ENCODE measurements at regions not wholly inside any gene's neighbourhood (a gene's known extent, or its start where the extent isn't known, plus 50 kb on each side); places are given as distances from the start of the nearest gene placed in this dataset.
"Not testable (repeated sequence)": the region's sequence is repeated elsewhere in the genome, so short reads cannot be mapped to it uniquely, and the experiment has no call there.

DNA sequence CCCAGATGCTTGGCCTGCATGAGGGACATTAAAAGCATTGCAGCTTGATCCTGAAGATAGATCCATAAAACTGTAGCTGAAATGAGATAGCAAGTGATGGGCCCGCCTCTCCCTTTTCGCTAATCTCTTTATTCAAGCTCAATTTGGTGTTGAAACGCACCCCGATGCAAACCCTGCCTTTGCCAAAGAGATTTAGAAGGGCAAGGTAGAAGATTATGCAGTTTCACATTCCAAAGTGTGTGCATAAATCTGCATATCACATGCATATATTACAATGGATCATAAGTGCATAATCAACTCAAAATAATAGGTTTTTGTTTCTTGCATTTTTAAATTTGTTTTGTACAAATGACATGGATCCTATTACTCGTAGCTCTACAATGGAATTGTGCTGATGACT lies 80.1 kb upstream of the SHANK2 start:
- DNase-seq (ENCODE audit: low read depth) = no peak

DNA sequence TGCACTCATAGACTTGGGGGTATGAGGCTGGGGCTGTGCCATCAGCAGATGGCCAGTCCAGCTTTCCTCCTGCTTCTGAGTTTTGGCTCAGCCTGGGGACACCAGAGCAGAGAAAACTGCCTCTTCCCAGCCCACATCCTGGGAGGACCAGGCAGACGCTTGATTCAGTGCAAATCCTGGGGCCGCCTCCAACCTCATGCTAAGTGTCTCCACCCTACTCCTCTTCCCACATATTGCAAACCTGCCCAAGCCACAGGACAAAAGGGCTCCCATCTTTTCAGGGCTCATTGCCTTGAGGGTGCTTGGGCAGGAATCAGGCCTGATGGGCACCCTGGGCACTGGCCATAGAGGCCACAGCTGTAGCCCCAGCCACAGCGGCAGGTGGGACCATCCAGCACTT lies 79.7 kb upstream of the SHANK2 start:
- DNase-seq (ENCODE audit: low read depth) = no peak

DNA sequence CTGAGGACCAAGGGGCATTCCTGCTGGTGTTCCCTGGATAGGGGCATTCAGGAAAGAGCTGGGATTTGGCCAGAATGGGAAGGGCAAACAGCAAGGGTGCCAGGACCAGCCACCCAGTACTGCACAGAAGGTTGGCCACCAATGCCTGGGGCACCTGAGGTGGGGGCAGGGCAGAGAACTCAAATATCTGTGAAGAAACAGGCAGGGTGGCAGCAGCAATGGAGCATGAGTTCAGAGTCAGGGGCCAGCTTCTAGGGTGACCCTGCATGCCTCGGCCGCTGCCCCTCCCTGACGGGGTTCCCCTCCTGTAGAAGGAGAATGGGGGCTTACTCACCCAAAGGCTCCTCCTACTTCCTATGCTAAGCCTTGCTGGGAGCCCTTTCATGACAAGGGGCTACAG lies 79.3 kb upstream of the SHANK2 start:
- DNase-seq (ENCODE audit: low read depth) = peak; percentile 33

DNA sequence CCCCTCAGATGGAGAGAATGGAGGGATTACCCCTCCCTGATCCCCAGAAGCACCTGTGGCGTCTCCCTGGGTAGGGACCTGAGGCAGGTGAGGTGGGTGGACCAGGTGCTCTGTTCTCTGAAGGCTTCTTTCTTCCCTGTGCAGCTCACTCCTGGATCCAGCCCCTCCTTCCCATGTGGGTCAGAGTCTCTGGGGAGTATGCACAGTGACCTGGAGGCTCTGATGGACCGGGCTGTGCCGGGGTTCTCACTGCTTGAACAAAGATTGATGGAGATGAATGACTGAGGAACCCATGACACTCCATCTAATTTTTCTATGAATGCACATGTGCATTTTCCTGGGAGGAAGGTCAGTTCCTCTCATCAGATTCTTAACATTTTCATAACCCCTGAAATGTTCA lies 78.6 kb upstream of the SHANK2 start:
- DNase-seq (ENCODE audit: low read depth) = no peak

DNA sequence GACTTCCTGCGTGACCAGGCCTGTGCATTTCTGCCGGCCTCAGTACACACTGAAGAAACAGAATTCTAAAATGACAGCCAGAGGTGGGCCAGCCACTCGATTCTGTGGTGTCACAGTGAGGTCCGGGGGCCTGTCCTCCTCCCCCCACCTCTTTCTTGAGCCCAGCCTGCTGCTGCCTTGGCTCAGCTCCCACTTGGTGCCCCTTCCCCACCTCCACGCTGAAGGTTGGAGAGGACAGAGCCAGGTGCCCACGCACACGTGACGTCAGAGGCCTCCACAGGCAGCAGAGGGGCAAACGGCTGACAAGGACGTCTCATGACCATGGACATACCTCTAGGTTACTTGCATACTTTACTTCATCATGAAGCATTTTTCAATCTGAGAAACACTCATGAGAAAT lies 78.0 kb upstream of the SHANK2 start:
- no peak for DNase-seq (ENCODE audit: low read depth)

DNA sequence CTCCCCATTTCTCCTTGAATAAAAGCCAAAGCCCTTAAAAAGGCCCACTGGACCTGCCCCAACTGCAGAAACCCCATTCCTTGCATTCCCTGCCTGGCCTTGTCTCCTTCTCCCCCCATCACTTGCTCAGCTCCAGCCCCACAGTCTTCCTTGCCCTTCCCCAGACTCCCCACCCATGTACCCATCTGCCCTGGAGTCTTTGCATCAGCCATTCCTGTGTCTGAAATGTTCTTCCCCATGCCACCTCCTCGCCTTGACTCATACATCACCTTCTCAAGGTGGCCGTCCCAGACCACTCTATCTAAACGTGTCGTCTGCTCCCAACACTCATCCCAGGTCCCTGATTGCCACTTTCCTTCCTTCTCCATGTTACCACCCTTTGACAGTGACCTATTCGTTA lies 77.4 kb upstream of the SHANK2 start:
- no peak for DNase-seq (ENCODE audit: low read depth)

DNA sequence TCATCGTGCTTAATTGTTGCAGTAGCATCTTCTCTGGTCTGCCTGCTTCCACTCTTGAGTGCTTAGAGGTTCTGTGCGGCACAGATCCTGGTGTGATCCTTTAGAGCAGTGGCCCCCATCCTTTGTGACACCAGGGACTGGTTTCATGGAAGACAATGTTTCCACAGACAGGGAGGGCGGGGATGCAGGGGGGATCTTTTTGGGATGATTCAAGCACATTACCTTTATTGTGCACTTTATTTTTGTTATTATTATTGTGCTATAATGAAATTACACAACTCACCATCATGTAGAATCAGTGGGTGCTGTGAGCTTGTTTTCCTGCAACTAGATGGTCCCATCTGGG lies 76.8 kb upstream of the SHANK2 start:
- DNase-seq (ENCODE audit: low read depth) = no peak

DNA sequence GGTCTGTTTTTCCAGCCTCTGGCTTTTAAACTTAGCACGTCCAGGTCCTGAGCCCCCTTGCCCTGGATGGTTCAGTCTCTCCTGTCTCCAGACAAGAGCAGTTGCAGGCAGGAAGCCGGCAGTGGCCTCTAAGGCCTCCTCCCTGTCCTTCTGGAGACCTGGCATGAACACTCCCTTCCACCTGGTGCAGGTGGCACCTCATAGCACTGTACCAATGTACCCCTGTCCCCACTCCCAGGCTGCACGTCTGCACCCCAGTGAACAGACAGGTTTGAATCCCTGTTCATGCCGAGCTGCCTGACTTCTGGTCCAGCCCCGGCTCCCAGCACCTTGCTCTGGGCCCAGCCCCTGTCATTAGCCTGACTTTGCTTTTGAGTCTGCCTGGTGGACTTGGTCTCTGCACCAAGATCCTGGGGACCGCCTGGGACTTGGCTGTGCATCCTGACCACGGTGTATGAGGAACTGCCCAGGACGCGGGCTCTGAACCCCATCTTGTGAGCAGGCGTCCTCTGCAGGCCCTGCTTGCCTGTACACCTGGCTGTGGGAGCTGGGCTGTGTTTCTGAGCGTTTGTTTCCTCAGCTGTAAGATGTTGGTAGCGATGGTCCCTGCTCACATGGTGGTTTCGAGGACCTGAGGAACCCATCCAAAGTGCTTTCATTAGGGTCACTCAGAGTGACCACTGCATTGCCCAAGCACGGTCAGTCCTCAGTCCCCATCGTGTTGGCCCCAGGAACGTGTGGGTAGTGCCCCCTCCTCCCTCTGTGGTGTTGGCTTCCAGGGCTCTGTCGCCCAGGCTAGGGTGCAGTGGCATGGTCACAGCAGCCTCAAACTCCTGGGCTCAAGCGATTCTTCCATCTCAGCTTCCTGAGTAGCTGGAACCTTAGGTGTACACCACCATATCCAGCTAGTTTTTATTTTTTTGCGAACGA lies 75.0 kb upstream of the SHANK2 start:
- no peak for DNase-seq (ENCODE audit: low read depth)

DNA sequence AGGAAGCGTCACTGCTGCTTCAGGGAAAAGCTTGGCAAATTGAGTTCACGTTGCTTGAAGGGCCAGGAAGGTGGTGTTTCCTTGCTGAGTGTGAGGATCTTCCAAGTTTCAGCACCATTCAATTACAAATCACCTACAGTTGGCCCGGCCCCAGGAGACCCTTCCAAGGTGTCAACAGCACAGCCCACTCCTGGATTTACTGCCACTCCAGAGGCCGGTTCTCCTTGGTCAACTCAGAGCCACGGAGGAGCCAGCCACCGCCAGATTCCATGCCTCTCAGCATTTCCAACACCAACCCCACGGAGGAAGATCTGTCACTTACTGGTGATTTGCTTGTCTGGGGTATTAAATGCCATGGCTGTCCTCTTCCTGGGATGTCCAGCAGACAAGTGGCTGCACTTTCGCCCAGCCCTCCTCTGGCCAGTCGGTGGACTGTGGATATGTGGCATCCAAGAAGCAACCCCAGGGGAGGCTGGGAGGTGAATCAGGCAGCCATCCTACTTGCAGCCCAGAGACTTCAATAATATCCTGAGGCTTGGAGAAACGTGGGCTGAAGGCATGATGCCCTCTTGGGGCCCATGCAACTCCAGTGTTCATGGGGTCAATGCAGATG lies 74.1 kb upstream of the SHANK2 start:
- DNase-seq (ENCODE audit: low read depth) = no peak

DNA sequence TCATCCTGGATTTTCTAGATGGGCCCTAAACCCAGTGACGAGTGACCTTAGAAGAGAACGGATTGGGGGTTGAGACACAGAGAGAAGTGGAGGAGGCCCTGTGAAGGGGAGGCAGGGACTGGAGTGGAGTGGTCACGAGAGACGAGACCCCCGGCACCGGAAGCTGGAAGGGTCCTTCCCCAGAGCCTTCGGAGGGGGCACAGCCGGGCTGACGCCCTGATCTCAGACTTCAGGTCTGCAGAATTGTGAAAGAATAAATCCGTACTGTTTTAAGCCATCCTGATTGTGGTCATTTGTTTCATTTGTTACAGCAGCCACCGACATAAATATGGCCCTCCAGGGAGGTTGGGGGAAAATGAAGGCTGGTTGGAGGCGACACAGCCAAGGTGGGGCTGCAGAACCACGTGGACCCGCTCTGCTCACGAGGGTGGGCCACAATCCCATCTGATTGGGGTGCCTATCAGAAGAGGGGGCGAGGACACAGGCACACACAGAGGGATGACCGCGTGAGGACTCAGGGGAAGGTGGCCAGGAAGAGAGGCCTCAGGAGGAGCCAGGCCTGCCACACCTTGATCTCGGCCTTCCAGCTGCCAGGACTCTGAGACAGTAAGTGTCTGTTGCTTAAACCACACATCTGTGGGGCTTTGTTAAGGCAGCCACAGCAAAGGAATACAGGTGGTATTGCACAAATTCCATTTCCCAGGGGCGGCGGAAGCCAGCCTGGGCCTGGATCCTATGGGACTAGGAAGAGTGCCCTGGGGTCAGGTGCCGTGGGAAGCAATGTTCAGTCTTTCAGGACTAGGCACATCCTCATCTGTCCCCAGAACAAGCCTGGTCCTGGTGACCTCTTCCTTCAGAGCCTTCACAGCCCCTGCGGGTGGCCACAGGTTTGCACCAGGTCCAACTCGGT lies 73.3 kb upstream of the SHANK2 start:
- DNase-seq (ENCODE audit: low read depth) = no peak

DNA sequence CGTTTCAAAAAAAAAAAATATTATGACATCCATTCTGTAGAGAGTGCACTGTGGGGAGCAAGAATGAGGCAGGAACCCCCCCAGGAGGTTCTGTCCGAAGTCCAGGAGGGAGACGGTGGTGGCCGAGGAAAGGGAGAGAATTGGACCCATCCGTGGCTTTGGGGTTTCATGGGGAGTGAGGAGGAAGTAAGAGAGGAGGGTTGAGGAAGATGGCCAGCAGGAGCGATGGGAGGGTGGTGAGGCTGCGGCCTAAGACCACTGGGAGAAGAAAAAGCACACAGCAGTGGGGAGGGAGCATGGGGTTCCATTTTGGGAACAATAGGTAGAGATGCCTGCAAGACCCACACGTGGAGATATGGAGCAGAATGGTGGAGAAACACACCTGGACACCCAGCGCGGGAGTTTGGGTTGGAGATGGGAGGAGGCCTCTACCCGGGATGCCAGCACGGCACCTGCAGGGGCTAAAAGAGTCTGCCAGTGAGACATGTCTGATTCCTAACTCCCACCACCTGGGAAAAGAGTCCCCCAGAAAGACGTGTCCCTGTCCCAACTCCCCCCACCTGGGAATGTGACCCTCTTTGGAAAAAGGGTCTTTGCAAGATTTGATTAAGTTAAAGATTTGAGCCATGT lies 72.5 kb upstream of the SHANK2 start:
- DNase-seq (ENCODE audit: low read depth) = no peak

DNA sequence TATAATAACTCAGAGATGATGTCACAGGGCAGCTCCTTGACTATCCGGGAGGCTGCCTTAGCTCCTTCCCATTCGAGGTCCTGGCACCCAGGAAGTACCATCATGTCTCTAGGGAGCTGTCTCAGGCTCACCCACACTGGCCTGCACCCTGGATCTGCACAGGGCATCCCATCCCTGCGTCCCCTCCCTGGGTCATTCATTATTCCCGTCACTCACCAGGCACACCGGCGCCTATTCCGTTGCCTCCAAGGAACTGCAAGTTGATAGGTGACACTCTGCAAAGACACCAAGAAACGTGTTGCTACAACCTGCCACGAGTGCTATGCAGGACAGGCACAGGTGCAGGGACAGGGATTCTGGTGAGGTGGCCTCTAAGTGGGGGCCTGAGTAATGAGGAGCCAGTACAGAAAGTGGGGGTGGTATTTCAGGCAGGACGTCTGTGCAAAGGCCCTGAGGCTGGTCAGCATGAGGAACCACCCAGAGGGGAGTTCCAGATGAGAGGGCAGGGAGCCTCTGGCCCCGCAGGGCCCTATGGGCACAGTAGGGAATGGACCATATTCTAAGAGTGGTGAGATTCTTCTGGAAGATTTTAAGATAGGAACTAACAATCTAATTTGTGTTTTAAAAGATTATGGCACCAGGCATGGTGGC lies 71.6 kb upstream of the SHANK2 start:
- no peak for DNase-seq (ENCODE audit: low read depth)

DNA sequence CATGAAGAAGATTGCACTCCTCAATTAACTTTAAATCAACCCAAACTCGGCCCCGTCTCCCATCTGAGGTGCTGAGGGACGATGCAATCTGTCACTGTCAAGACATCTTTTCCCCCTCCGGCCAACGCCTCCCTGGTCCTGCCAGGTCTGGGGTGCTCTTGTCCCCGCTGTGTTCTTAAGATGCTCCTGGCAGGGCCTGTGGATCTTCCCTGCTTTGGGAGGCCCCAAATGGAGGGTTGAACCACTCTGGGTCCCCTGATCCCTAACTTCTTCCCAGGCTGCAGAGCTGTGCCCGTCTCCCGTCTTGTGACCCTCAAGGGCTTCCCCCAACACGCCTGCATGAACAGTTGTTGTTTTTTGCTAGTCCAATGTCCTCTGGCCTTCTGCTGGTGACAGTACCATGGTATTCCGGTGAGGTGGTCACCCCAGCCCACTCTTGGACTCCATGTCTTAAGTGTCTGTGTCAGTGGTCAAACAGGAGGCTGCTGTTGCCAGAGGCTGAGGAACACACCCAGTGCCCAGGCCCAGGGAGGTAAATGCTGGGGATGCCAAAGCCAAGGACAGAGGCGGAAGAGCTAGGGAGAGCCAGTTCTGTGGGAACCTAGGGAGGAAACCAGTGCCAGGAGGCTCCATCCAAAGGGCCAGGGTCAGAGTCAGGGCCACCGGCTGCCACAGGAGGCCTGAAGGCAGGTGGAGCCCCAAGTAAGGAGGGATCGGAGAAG lies 70.6 kb upstream of the SHANK2 start:
- no peak for DNase-seq (ENCODE audit: low read depth)

DNA sequence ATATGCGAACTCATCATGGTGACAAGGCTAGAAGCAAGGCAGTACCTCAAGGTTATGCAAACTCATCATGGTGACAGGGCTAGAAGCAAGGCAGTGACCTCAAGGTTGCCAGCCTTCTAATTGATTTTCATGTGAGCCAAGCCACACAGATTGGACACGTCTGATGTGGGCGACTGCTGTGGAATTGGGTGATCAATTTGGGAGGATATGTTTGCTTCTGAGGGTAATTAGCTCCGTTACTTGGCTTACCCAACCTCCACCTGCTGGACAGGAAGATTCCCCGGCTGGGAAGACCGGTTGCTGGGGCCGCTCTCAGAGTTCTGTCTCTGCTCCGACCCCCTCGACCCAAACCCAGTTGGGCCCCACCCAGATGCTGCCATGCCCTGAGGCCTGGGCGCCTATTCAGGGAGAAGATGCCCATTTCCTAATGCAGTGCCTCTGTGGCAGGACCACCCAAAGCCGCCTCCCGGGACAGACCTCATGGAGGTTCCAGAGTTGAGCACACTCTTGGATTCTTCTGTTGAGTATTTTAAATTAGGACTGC lies 69.9 kb upstream of the SHANK2 start:
- no peak for DNase-seq (ENCODE audit: low read depth)

DNA sequence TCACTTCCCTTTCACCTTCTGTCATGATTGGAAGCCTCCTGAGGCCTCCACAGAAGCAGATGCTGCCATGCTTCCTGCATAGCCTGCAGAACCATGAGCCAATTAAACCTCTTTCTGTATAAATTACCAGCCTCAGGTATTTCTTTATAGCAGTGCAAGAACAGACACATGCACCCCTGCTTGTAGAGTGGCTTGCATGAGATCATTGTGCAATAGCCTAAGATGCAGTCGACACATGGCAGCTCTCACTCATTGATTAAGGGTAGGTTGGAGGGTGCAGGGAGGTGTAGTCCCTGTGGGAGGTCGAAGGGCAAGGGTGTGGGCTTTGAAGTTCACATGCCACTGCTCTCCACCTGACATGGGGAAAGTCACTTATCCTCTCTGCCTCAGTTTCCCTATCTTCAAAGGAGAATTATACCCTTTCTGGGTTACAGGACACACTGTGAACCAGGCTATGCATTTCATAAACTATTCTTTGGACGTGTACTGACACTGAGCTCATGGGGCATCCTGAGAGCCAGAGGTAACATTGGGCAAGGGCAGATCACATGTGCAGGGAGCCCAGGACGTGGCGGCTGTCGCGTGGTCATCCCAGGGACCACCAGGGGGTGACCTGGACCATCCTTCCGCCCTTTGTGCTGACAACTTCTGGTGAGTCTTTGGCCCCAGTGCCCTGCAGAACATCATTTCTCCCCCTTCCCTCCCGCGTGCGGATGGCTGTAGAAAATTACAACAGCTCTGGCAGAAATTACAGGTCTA lies 69.2 kb upstream of the SHANK2 start:
- DNase-seq (ENCODE audit: low read depth) = no peak

DNA sequence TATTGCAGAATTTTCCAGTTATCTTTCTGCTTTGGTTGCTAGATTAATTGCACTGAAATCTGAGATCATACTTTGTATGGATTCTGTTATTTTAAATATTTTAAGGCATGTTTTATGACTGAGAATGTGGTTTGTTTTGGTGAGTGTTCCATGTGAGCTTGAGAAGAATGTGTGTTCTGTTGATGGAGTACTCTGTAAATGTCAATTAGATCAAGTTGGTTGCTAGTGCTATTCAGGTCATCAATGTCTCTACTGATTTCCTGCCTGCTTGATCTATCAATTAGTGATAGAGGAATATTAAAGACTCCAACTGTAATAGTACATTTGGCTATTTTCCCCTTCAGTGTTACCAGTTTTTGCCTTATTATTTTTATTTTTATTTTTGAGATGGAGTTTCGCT lies 64.3 kb upstream of the SHANK2 start:
- no peak for DNase-seq (ENCODE audit: low read depth)

DNA sequence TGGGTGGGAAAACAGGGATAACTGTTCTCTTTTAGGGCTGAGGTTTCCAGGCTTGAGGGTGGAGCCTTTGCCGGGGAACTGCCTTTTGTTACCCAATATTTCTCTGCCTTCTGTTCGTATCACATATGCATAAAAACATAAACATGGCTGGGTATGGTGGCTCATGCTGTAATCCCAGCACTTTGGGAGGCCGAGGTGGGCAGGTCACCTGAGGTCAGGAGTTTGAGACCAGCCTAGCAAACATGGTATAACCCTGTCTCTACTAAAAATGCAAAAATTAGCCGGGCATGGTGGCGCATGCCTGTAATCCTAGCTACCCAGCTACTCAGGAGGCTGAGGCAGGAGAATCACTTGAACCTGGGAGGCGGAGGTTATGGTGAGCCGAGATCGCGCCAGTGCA lies 60.2 kb upstream of the SHANK2 start:
- not testable (repeated sequence) for DNase-seq (ENCODE audit: low read depth)

DNA sequence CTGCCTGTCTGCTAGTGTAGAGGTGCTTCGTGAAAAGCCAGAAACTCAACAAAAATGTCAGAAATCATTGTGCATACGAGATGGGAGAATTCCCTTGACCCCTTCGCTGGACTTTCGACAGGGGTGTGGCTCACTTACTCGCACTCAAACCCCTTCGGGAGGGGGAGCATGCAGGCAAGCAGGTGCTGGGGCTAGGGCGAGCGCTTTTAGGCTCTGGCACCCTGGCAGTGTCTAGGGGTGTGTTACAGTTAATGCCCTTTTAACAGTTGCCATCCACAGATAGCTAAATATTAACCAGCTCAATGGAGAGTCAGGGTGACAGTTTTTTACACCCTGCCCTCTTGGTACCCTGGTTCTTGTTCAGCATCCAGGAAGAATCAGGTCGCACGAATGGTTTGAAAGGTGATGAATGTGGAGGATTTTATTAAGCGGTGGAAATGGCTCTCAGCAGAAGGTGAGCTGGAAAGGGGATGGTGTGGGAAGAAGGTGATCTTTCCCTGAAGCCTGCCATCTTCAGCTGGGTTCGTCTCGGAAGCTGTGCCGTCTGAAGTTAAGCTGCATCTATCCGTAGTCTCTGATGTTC lies 59.6 kb upstream of the SHANK2 start:
- no peak for DNase-seq (ENCODE audit: low read depth)

DNA sequence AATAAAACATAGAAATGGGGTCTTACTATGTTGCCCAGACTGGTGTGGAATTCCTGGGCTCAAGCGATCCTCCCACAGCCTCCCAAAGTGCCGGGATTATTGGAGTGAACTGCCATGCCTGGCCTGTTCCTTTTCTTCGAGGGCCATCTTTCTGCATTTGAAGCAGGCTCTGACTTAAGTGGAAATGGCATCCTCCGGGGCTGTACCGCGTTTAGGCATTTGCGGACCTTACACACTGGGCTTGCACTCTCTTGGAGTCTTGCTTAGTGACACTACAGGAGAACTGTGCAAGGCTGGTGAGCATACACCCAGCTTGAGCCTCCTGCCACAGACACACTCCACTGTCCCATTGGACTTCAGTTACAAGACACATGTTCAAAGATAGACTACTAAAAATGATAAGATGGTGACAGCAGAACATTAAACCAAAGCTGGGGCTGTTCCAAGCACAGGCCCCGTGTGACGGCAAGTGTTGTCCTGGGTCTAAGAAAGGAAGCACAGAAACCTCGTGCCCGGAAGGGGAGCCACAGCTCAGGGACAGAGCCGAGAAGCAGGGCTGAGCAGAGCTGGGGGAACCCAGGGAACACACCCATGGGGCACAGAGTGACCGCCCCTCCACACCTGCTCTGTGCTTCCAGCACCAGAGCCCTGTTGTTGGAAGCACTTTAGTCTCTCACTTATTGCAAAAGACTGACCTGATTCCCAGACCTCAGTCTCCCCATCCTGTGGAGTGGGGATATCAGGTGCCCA lies 59.0 kb upstream of the SHANK2 start:
- no peak for DNase-seq (ENCODE audit: low read depth)

Data from renal cortical epithelial cell (primary cell).